ENCODE measurements at regions not wholly inside any gene's neighbourhood (a gene's known extent, or its start where the extent isn't known, plus 50 kb on each side); places are given as distances from the start of the nearest gene placed in this dataset.

DNA sequence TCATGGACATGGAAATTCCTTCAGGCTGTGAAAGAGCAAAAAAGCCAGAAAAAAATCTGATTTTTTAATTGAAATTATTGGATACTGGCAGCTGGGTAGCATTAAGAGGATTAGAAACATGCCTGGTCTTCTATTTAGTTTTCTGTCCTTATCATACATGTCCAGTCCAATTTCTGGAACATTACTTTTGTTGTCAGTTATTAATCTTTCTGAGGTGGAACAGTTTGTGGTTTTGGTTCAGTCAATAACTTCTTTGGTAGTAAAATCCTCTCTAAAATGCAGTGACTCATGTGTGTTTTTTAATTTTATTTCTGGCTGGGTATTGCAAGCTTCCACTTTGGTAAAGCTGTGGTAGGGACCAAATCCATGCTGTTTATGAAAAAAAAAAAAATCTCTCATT is 687.0 kb upstream of the ADGRL2 start:
- DNase-seq (ENCODE audit: low read depth, low spot score), result no peak

DNA sequence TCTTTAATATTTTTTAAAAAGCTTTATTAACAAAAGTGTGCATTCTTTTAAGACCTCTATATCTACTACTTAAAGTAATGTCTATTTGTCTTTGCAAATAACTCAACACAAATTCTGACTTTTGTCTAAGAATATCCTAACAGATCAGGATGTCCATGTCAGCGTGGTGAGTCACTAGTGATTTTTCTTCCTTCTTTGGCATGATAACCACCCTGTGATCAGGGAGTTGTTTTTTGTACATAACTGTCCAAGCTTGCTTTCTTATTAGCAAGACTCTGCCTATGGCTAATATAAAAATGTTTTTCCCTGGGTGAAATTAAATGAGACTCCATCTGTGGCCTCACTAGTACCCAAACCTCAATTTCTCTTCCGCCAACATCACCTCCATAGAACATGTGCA is 688.9 kb upstream of the ADGRL2 start:
- DNase-seq (ENCODE audit: low read depth, low spot score), result no peak

DNA sequence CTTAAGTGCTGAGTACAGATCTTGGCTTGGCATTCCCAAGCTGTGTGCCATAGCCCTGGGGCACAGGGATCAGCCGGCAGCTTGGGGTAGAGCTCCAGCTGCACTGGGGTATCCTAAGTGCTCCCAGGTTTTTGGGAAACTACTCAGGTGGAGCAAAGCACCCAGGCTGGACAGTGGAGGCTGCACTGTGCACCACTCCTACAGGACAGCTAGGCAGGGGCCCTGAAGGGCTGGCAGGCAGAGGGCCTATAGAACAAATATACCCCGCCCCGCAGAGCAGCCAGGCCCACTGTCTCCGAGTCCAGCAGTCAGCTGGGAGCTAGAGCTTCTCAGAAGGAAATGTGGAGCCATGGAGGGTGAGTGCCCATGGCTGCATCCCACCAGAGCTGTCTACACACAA is 691.7 kb upstream of the ADGRL2 start:
- DNase-seq (ENCODE audit: low read depth, low spot score), result no peak

DNA sequence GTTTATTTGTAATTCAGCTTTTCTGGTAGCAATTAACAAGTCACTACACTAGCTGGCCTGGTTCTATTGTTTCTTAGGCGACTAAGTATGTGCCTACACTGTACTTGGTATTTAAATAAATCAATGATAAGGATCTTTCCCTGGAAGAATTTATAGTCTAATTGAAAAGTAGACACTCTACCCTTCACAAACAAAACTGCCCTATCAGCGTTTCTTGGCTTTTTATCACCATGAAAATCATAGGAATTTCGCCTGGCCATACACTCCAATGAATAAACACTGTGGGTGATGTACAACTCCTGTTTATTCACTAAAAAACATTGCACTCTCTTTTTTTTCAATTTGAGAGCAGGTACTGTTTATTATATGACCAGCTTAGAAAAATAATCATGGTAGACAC is 702.9 kb upstream of the ADGRL2 start:
- no peak for DNase-seq (ENCODE audit: low read depth, low spot score)

DNA sequence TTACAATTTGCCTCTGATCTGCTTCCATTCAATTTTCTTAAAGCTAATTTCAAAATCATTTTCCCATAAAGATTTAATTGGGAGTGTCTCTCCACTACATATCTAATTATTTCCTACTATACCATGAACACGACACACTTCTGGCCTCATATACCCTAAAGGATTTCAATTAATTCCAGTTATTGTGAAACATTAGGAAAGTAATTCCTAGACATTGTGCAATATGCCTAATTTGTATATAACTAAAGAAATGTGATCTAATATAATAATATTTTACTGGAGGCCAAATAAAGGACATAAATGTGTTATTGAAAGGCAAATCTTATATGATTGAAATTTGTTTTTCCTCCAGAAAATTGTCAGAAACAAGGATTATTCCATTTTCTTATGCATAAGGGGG is 727.2 kb upstream of the ADGRL2 start:
- no peak for DNase-seq (ENCODE audit: low read depth, low spot score)

DNA sequence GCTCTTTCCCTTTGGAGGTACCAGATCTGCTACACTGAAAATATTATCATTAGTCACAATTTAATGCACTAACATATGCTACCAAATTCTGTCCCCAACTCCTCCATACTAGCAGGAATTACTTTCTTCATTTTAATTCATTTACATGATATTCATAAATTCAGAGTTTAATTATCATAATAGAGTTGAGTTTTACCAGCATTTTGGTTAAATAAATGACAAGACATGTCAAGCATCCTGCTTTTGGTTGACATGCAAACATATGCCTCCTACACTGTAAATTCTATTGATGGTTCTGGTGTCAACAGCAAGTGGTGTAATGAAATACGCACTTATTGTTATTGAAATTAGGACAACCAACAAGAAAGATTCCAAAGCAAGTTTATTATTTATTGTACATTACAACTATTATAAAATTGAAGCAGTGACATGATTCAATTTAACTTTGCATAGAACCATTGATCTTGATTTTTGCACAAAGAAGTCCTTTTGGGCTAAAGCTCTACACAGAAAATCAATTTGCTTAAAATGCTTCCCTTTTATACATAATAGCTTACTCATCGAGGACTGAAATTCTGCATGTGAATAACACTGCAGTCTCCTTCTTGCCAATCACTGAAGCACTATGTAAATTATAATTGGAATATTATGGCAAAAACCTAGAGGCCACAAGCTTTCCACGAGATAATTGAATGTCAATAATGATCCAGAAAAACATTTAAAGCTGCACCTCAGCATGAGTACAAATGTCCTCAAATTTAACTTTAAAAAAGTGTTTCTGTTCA is 728.6 kb upstream of the ADGRL2 start:
- DNase-seq (ENCODE audit: low read depth, low spot score), result no peak

DNA sequence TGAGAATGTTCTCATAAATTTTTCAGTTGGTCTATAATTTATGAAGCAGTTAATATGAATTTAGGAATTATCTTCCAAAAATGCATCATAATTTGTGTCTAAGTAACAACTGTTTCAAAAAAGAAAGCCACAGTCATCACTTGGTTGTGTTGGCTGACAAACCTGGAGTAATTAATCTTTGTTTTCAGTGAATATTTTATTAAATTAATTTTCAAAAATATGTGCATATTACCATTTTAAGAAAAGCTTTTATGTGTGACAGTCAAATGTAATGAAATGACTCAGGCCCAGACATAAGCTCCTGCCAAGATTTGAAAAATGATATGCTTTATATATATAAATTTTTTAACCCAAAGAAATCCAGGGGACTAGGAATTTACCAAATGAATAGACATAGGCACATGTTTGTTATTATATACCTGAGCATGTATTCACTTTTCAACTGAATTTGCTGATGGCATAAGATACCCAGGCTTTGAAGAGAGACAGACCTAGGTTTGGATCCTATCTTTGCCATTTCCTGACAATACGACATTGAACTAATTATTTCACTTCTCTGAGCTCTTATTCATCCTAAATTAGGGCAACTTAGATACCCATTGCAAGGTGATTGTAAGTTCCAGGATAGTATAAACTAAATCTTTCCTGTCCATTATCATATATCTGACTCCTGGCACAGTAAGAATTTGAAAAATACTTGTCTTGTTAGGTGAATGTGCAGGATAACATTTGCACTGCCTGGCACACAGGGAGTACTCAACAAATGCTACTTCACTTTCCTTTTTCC is 729.5 kb upstream of the ADGRL2 start:
- no peak for DNase-seq (ENCODE audit: low read depth, low spot score)

DNA sequence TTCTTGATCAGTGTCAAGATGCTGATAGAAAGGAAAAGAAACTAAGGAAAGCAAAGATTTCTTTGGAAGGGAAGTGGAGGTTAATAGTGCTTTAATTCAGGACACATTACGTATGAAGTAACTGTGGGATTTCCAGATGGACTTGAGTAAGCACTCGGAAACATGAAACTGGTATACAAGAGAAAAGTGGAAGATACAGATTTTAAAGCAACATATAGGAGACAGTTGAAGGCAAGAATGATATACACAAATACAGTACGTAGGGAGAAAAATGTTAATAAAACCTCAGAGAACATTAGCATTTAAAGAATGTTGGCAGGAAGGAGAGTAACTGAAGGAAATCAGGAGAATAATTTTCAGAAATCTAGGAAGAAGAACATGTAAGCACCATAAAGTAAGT is 730.9 kb upstream of the ADGRL2 start:
- no peak for DNase-seq (ENCODE audit: low read depth, low spot score)

DNA sequence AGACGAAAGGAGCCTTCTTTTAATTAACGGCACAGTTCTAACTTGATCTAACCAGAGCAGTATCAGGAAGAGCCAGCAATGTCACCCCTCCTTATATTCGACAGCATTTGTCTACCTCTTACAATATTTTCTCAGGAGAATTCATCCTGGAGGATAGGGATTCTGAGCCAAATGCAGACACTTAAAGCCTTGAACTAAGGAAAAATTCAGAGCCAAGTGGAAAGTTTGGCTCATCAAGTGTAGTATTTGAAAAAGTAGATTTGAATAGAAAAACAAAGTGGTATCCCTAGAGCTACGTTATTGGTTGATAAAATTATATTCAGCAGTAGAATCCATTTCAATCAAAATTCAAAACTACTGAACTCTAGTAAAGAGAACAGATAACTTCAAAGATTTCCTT is 732.0 kb upstream of the ADGRL2 start:
- no peak for DNase-seq (ENCODE audit: low read depth, low spot score)

DNA sequence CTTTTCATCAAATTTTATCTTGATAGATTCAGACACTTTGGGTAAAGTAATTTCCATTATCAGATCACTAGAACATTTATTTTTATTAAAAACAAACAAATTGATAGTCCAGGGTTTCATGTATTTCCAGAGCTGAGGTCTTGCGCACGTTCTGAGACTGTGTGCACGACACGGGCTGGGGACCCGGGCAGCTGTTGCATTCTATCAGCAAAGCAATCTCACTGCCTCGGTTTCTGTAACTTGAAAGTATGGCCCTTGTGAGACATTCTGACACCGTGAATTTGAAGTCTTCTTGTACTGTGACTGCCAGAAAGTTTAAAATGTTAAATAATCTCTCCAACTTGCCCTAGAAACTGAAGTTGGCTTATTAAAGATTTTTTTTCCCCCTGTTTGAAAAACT is 746.9 kb upstream of the ADGRL2 start:
- no peak for DNase-seq (ENCODE audit: low read depth, low spot score)

DNA sequence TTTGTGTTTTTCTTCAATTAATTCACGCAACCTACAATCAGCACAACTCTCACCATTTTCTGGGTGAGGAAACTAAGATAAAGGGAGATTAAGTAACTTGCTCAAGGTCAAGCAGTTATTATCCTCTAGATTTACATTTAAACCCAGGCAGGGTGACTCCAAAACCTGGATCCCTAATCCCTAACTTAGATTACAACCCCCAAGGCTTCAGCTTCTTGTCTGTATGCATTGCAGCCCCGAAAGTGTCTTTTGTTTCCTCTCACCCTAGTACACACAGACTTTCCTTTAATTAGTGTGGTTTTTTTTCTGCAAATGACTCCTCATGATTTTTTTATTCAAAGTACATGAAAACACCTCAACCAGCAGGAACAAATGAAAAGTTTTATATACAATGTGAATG is 748.6 kb upstream of the ADGRL2 start:
- no peak for DNase-seq (ENCODE audit: low read depth, low spot score)

DNA sequence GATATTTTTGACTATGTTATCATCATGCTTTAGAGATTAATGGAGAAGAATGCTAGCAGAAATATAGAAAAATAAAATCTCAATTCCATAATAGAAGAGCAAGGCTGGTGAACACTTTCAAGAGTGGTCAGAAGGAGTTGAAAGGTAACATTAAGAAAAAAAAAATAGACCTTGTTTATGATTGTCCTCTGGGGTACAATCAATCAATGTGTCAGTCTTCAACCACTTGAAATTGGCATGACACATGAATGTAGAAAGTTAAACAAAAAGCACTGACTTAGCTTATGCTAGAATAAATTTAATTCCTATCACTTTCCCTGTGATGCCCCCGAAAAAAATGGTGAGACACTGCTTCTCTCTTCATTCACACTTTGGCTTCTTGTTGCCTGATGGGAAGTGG is 750.3 kb upstream of the ADGRL2 start:
- DNase-seq (ENCODE audit: low read depth, low spot score), result no peak

DNA sequence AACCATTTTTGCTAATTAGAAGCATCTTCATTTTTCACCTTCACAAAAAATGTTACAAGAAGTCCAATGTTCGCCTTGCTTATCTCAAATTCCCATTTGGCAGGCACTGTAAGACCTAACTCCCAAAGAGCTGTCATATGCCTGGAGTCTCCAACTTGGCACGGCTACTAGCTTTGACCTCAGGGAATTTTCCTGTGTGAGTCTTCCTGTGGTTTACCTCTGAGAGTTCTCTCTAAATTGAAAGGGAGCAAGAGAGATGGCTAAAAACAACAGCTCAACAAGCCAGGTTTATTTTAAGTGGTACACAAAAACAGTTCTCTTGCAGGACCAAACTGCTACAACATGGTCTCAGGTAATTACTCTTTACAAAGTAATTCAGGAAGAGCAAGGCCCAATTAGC is 756.0 kb upstream of the ADGRL2 start:
- DNase-seq (ENCODE audit: low read depth, low spot score), result no peak

DNA sequence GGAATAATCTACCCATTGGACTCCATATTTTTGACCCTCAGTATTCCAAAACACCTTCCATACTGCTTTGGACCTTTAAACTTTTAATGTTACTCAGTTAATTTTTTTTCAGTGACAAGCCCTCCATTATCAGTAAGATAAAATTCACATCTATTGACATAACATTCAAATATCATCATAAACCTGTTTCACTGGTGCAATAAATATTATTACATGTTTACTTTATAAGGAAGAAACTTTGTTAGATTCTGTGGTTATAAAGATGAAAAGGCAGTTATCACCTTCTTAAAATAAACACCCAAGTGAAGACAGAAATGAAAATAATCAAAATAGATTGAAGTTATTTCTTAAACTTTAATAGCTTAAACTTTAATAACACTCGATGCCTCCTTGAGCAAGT is 758.5 kb upstream of the ADGRL2 start:
- DNase-seq (ENCODE audit: low read depth, low spot score), result no peak

DNA sequence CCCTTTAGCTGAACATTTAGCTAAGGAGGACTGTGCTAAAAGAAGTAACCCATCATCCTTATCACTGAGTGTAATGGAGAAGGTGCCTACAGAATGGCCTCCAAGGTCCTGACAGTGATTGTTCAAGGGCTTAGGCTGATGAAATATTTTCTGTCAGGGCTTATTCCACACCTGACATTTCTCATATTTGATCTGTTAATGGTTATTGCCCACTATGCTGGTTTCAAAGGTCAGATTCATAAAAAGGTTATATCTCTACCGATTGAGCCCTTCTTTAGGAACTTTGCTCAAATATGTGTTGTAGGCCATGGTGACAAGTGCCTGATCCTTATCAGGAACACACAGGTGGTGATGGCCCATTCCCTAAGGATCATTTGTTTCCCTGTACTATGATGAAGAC is 766.4 kb upstream of the ADGRL2 start:
- no peak for DNase-seq (ENCODE audit: low read depth, low spot score)

DNA sequence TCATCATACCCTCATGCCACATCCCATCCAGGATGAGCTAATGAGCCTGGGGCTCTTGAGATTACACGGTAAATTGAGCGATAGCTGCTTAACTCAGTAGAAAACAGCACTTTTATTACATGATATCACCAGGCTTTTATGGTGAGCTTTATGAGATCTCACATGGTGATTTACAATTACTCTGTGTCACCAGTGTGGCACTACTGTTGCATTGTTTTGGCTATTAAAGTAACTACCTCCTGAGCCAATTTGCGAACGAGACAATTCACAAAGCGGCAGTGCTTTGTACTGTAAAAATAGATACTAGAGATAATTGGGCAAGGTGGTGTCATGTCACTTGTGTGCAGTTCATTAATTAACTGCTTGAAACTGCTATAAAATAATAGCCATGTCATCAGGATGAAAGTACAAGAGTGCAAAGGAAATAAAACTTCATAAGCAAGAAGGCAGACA is 767.7 kb upstream of the ADGRL2 start:
- DNase-seq (ENCODE audit: low read depth, low spot score), result no peak

DNA sequence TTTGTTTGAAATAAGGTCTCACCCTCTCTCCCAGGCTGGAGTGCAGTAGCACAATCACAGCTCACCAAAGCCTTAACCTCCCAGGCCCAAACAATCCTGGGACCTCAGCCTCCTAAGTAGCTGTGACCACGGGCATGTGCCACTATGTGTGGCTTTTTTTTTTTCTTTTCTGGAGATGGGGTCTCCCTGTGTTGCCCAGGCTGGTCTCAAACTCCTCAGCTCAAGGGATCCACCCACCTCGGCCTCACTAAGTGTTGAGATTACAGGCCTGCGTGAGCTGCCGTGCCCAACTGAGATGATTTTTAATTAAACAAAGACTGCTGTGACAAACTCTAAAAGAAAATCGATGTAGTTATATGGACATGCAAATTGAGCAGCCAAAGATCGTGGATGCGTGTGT is 768.4 kb upstream of the ADGRL2 start:
- no peak for DNase-seq (ENCODE audit: low read depth, low spot score)

DNA sequence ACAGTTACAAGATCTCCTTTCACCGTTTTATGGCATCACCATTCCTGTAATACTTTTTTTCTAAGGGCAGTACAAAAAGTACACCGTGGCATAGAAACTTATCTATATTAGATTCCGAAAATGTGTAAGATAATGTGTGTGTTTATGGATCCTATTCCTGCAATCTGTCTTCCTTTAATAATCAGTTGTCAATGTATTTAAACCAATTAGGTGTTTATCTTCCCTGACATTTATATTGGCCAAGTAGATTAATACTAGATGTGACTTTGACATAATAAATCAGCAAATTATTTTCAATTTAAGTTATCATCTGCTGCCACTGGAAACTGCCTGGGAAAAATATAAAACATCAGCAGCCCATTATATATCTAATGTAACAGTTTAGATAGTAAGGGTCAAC is 770.3 kb upstream of the ADGRL2 start:
- DNase-seq (ENCODE audit: low read depth, low spot score), result no peak

DNA sequence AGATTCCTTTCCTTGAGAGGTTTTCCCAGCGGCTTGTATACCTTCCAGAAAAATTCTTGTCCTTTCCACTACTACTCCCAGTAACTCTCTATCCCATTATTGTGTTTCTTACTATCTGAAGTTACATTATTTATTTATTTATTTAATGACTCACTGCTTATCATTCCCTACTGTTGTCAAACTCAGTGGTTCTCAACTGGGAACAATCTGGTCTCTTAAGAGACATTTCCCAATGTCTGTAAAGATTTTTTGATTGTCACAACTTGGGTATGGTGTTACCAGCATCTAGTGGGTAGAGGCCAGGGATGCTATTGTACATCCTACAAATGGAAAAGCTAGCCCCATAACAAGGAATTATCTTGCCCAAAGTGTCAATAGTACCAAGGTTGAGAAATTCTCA is 771.5 kb upstream of the ADGRL2 start:
- DNase-seq (ENCODE audit: low read depth, low spot score), result no peak

DNA sequence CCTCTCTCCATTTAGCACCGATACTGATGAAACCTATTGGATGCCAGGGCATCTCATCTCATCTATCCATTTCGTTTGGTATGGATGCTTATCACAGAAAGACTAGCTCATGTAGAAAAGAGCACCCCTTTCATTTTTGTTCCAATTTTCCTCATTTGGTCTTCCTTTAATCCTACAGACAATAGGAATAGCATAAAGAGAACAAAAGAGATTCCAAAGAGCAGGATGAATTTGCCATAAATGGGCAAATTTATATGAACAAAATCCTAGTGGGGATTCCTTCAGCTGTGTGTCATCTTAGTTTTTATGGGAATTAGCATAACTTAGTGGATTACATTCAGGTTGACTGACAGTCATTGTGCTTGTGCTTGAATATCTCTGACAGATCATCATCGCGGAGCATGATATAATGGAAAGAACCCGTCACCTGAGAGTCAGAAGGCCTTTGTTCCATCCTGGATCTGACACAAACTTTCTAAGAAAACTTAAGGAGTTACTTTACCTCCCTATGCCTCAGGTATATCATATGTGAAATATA is 777.5 kb upstream of the ADGRL2 start:
- no peak for DNase-seq (ENCODE audit: low read depth, low spot score)

DNA sequence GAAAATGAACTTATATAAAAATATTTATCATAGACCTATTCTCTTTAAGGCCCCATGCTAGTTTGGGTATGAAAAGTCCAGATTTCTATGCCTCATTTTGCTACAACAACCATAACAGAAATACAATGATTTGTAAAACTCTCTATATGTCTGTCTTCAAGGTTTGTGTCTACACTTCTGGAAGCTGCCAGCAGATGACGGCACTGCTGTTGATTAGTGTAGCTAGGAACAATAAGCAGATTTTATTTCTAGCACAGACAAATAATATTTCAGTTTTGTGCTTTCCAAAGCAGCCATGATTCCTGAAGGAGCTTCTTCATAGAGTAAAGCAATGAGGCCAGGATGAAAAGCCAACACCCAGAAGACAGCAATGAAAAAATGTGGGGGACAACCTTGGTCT is 779.6 kb upstream of the ADGRL2 start:
- DNase-seq (ENCODE audit: low read depth, low spot score), result no peak

DNA sequence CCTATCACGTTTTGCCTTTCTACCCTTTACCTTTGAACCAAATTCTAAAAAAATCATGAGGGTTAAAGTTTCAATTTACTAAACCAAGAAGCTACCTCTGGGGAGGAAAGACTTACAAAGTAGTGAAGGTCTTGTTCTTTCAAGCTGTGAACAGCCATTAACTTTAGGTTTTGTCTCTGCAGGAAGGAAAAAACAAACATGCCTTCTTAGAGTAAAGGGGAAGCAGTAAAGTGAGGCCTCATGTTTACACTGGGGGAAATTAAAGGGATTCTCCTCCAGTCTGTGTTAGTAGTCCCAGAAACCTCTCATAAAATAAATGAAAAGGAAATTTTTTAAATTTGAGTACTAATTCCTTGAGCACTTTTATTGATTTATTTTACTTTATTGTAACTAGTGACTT is 780.2 kb upstream of the ADGRL2 start:
- no peak for DNase-seq (ENCODE audit: low read depth, low spot score)

DNA sequence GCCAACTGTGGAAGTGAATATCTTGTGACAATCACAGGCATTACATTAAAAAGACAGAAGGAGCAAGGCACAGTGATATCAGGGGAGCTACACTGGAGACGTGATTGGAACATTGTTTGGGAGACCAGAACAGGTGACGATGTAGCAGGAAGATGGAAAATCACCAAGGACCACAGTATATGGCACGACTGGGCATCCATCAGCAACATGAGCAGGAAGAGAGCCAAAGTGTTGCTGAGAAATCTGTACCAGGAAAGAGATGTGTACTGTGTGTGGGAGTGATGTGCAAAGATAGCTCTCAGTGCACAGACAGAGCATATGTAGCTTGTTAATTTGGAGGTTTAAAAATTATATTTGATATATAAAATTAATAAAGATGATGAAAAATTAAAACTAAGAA is 790.6 kb upstream of the ADGRL2 start:
- no peak for DNase-seq (ENCODE audit: low read depth, low spot score)

Data from brain pericyte (primary cell).